Erythroblast (primary cell): ENCODE measurements at regions not wholly inside any gene's neighbourhood (a gene's known extent, or its start where the extent isn't known, plus 50 kb on each side); places are given as distances from the start of the nearest gene placed in this dataset.

Experiments used
- GATA1 ChIP-seq: IDR thresholded peaks from 2 replicates; pipeline ENCODE4 v1.6.1; 2011; ENCODE audit warnings: low read depth, mild to moderate bottlenecking, control low read depth, low read length, moderate library complexity
- POLR2A ChIP-seq: IDR thresholded peaks from 2 replicates; pipeline ENCODE4 v1.6.1; 2011; ENCODE audit warnings: mild to moderate bottlenecking, low read length

GRCh38 chr6:23343610-23344306 is 774.4 kb downstream of the HDGFL1 start:
- TF ChIP-seq POLR2A, result no peak
- no peak for TF ChIP-seq GATA1
